Jurkat, Clone E6-1 (cell line): ENCODE measurements at regions not wholly inside any gene's neighbourhood (a gene's known extent, or its start where the extent isn't known, plus 50 kb on each side); places are given as distances from the start of the nearest gene placed in this dataset.
"Not testable (repeated sequence)": the region's sequence is repeated elsewhere in the genome, so short reads cannot be mapped to it uniquely, and the experiment has no call there.

Experiments used
- DNase-seq: peaks from one replicate; pipeline ENCODE4 v3.0.0-alpha.2; 2011; ENCODE audit warnings: low read depth, low spot score
- H3K4me3 ChIP-seq: 2 replicates; pipeline ENCODE4 v1.5.1; 2011; ENCODE audit warnings: mild to moderate bottlenecking, low read length, control low read depth, moderate library complexity

- DNase-seq, result no peak
- H3K4me3 ChIP-seq, result no peak overlapping the region
Observed at GRCh38 chr3:30462721-30463470, 143.5 kb upstream of the TGFBR2 start.

DNA sequence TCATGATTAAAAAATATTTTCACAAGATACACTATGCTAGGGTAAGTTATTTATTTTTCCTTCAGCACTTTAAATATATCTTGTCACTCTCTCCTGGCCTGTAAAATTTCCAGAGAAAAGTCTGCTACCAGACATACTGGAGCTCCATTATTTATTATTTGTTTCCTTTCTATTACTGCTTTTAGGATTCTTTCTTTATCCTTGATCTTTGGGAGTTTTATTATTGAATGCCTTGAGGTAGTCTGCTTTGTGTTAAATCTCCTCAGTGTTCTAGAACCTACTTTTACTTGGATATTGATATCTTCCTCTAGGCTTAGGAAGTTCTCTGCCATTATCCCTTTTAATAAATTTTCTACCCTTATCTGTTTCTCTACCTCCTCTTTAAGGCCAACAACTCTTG lies 142.0 kb upstream of the TGFBR2 start:
- no peak for DNase-seq
- H3K4me3 ChIP-seq, result no peak overlapping the region

GRCh38 chr3:30465454-30465853 lies 140.9 kb upstream of the TGFBR2 start:
- DNase-seq, result no peak
- H3K4me3 ChIP-seq, result no peak overlapping the region

DNA sequence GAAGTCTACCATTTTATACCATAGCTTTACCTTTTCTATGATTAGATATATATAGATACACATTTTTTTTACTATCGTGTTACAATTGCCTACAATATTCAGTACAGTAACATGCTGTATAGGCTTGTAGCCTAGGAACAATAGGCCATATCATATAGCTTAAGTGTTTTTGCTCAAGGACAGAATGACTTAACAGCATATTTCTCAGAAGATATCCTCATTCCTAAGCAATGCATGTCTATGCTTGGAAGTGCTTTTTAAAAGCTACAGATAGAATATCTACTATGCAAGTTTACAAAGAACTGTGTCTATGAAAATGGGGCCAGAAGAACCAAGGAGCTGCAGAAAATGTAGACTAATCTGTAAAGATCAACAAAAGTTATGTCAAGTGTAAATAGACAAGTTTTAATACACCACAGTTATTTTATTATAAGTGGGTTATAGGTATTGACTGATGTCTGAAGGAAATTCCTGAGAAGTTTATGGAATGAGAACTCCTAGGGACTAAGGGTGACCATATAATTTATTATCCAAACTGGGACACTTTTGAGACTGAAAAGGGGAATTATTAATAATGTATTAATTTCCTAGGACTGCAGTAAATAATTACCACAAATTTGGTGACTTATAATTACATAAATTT lies 138.7 kb upstream of the TGFBR2 start:
- no peak overlapping the region for H3K4me3 ChIP-seq
- no peak for DNase-seq

DNA sequence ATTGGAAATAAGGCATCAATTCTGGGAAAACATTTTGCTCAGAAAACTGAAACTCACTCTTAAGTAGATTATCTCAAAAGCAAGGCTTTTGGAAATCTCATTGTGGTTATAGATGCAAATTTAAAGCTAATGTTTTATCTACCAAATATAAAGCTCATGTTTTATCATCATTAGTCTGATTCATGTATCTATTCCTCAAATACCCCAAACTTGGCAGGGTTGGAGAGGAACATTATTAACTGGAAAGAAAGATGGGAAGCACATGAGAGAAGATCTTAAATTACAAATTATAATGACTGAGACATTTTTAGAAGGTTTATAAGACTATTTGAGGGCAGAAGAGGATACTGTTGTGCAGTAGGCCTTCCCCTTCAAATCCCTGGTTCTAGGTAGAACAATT lies 137.3 kb upstream of the TGFBR2 start:
- no peak overlapping the region for H3K4me3 ChIP-seq
- DNase-seq, result no peak

DNA sequence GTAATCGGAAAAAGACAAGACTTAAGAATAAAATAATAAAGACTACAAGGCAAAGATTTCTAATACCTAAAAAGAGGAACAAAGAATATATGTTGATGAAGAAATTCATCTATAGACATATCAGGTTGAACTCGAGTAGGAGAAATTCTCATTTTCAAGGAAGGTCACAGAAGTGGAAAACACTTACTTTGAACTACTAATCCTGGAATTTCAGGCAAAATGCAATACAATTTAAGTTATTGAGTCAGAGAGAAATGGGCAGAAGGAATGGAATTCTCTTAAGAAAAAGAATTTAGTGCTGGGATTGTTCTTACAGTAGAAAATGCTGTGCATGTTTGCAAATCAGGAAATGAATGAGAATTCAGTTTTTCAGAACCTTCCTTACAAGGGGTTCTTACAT lies 135.9 kb upstream of the TGFBR2 start:
- no peak for DNase-seq
- no peak overlapping the region for H3K4me3 ChIP-seq

DNA sequence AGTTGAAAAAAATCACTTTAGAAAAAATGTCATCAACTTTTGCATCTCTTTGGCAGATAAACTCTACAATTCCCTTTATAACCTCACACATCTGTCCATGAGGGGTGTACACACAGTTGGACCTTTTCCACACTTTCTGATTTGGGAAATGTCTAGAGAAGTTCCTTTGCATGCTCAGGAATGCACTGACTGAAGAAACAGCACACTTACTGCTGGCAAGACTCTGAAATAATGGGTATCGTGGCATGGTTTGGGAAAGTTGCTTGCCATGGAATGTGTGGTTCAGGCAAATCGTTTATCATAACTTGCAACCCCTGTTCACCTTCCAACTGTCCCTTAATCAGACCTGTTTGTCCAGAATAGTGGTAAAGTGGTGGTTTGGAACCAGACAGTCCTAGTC lies 135.3 kb upstream of the TGFBR2 start:
- DNase-seq, result no peak
- no peak overlapping the region for H3K4me3 ChIP-seq

DNA sequence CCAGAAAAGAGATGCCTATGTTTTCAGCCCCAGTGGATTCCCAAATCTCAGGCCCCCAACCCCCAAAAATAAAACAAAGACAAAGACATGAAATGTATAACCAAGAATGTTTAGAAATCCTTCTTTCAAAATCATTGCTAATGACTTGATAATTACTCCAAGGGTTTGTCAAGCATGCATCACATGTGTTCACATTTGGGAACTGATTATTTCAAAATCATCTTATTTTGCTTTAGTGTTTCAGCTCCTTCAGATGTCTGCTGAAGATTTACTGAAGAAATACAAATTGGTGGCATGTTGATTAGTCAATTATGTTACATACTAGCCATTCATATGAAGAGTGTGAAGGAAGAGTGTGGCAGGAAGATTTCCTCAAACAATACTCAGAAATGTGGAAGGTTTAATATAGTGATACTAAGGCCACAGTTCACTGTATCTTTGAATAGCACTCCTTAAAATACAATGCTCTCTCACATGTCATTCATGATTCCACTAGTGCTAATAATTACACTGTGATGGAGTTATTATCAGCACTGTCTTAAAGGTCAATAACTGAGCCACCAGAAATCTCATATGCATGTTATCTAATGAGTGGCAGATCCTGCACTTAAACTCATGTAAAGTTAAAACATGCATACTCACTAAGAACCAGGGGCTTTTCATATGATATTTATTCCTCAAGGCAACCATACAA lies 134.5 kb upstream of the TGFBR2 start:
- DNase-seq, result no peak

DNA sequence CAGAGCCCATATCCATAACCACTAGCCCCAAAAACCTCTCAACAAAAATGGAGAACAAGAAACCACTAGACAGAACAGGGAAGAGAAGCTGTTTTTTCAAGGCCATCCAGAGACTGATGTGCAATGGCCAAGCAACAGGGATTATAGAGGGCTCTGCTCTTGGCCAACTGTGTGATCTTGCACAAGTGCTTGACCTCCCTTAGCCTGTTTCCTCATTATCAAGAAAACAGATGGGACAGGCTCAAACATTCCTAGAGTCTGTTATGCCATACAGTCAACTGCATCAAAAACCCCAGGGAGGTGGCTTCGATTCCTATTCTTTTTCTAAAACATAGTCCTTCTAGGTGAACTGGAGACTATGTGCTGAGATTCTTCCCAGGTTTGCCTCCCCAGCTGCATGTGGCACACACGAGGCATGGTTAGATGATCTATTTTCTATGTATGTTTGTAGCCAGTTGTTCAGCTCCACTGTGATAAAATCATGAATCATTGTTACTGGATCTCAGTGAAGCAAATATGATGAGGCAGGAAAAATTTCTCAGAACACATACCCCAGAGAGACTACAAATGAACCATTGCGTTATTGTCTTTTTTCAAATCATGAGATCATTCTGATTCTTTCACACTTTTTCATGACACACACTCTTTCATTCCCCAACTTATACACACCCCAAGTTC lies 132.9 kb upstream of the TGFBR2 start:
- H3K4me3 ChIP-seq, result no peak overlapping the region

More for the DNA sequence above, 134.5 kb upstream of the TGFBR2 start:
- no peak overlapping the region for H3K4me3 ChIP-seq

GRCh38 chr3:30474371-30474770 lies 132.0 kb upstream of the TGFBR2 start:
- DNase-seq, result no peak

More for the DNA sequence above, 132.9 kb upstream of the TGFBR2 start:
- no peak for DNase-seq

DNA sequence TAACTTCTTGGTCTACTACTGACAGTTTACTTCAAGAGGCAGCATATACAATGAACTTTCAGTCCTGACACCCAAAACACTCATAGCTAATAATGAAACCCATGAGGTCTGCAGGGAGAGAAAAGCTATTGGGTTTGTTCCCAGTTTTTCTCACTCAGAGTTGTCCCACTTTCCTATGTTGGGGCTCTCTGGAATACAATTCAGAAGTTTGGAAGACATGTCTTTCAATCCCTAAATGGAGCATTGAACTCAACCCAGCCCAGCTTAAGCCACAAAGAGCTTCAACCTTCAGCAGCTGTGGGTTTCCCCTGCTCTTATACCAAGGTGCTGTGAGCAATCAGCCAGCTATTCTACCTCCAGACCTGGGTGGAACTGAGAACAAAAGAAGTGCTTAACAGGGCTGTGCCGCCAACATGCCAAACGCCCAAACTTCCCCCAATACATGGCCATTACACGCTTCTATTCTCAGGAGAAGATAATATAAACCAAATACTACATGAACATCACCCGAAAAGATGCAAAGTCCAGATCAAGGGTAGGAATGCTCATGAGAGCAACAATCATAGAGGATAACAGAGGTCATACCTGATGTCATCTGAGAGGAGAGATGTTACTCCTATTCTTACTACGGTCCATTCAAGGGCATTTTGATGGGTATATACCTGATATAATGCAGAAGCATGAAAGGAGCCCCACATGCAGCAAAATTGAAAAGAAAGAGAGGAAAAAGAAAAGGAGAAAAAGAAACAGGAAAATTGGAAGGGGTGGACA lies 131.2 kb upstream of the TGFBR2 start:
- no peak overlapping the region for H3K4me3 ChIP-seq
- no peak for DNase-seq

More at GRCh38 chr3:30474371-30474770, 132.0 kb upstream of the TGFBR2 start:
- no peak overlapping the region for H3K4me3 ChIP-seq

- no peak for DNase-seq
- no peak overlapping the region for H3K4me3 ChIP-seq
Observed at GRCh38 chr3:30475809-30476178, 130.6 kb upstream of the TGFBR2 start.

GRCh38 chr3:30476368-30477084 lies 129.9 kb upstream of the TGFBR2 start:
- no peak overlapping the region for H3K4me3 ChIP-seq
- DNase-seq, result no peak

GRCh38 chr3:30477149-30477921 lies 129.1 kb upstream of the TGFBR2 start:
- H3K4me3 ChIP-seq, result no peak overlapping the region

DNA sequence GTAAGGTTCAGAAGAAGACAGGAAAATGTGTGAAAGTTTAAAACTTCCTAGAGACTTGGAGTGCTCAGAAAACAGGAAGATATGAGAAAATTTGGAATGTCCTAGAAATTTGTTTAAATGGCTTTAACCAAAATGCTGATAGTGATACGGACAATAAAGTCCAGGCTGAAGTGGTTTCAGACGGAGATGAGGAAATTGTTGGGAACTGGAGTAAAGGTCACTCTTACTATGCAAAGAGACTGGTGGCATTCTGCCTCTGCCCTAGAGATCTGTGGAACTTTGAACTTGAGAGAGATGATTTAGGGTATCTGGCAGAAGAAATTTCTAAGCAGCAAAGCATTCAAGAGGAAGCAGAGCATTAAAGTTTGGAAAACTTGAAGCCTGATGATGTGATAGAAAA lies 126.7 kb upstream of the TGFBR2 start:
- not testable (repeated sequence) for H3K4me3 ChIP-seq, DNase-seq

More at GRCh38 chr3:30477149-30477921, 129.1 kb upstream of the TGFBR2 start:
- DNase-seq, result no peak

DNA sequence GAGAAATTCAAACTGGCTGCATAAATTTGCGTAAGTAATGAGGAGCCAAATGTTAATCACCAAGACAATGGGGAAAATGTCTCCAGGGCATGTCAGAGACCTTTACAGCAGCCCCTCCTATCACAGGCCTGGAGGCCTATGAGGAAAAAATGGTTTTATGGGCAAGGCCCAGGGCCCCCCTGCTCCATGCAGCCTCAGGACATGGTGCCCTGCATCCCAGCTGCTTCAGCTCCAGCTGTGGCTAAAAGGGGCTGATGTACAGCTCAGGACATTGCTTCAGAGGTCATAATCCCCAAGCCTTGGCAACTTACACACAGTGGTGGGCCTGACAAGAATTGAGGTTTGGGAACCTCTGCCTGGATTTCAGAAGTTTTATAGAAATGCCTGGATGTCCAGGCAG lies 126.2 kb upstream of the TGFBR2 start:
- not testable (repeated sequence) for DNase-seq, H3K4me3 ChIP-seq

DNA sequence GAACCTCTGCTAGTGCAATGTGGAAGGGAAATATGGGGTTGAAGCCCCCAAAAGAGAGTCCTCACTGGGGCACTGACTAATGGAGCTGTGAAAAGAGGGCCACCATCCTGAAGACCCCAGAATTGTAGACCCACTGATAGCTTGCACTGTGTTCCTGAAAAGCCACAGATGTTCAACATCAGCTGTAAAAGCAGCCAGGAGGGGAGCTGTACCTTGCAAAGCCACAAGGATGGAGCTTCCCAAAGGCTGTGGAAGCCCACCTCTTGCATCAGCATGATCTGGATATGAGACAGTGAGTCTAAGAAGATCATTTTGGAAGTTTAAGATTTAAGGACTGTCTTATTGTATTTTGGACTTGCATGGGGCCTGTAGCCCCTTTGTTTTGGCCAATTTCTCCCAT lies 125.8 kb upstream of the TGFBR2 start:
- no peak overlapping the region for H3K4me3 ChIP-seq
- DNase-seq, result no peak

DNA sequence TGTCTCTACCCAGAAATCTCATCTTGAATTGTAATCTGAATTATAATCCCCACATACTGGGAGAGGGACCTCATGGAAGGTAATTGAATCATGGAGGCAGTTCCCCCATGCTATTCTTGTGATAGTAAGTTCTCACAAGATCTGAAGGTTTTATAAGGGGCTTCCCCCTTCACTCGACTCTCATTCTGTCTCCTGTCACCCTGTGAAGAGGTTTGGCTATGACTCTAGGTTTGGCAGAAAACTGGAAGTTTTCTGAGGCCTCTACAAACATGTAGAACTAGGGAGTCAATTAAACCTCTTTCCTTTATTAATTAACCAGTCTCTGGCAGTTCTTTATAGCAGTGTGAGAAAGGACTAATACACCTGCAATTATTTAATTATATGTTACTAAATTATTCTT lies 125.2 kb upstream of the TGFBR2 start:
- DNase-seq, result no peak
- no peak overlapping the region for H3K4me3 ChIP-seq
